Lower leg skin (tissue), 4 donors: ENCODE measurements at regions not wholly inside any gene's neighbourhood (a gene's known extent, or its start where the extent isn't known, plus 50 kb on each side); places are given as distances from the start of the nearest gene placed in this dataset.

Source experiments
- DNase-seq, 2 donors: peaks; one replicate each; pipeline ENCODE4 v3.0.0-alpha.2; 2019; ENCODE audit warnings: low spot score in 2 of 2
- H3K4me3 ChIP-seq: fragments of 200-600 bp; sonication (generic); 2 replicates; pipeline ENCODE4 v1.5.1; 2017; ENCODE audit warnings: mild to moderate bottlenecking, low read depth; ENCODE audit not compliant: poor library complexity, severe bottlenecking
- POLR2A ChIP-seq, 2 donors: fragments of 450-650 bp; IDR thresholded peaks; one replicate each; pipeline ENCODE4 v1.6.1; 2016 to 2017; ENCODE audit warnings: antibody characterized with exemption in 2 of 2, mild to moderate bottlenecking in 1 of 2, moderate library complexity in 1 of 2
- WGBS, 2 donors: methylation state at CpG; one replicate each; pipeline ENCODE4 v1.1.5; 2018; 5-methylcytosine and 5-hydroxymethylcytosine counted together
- intact Hi-C: fragments of 100-400 bp; cut with DNase I; formaldehyde crosslinking; loops from one replicate; pipeline ENCODE4 v1.15.0; 2023; ENCODE audit warnings: low total_unique reads
- TF ChIP-seq, protein P1 (sequence below), 3 donors: fragments of 450-650 bp; IDR thresholded peaks; one replicate each; pipeline ENCODE4 v1.5.1; 2016; ENCODE audit warnings: antibody characterized with exemption in 3 of 3, mild to moderate bottlenecking in 3 of 3, moderate library complexity in 2 of 3

- intact Hi-C loops: no loop called here
- no peak for DNase-seq
- WGBS, 2 donors: 78 to 84% methylated on average over 2 of the region's 2 CpGs
- H3K4me3 ChIP-seq: no peak overlapping the region
- TF ChIP-seq POLR2A (IDR thresholded peaks at IDR 0.05): no peak
These were observed 1019.2 kb downstream of the CDH11 start for GRCh38 chr16:64102654-64103053.

DNA sequence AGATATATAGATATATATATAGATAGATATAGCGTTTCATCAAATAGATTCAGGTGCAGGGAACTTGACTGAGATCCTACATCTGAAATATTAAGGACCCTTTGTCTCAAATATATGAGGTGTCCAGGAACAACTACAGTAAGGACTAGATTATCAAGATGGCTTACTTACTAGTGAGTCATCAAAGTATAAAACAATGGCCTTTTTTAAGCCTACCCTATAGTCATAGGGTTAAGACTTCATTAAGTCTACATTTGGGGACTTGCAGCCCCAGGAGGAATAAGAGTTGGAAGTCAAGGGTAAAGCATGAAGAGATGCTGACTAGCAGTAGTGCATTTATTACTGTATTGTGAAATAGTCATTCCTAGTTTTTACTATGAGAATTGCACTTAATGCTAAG is 1023.4 kb downstream of the CDH11 start:
- TF ChIP-seq POLR2A (IDR thresholded peaks at IDR 0.05): no peak
- TF ChIP-seq, protein P1, sequence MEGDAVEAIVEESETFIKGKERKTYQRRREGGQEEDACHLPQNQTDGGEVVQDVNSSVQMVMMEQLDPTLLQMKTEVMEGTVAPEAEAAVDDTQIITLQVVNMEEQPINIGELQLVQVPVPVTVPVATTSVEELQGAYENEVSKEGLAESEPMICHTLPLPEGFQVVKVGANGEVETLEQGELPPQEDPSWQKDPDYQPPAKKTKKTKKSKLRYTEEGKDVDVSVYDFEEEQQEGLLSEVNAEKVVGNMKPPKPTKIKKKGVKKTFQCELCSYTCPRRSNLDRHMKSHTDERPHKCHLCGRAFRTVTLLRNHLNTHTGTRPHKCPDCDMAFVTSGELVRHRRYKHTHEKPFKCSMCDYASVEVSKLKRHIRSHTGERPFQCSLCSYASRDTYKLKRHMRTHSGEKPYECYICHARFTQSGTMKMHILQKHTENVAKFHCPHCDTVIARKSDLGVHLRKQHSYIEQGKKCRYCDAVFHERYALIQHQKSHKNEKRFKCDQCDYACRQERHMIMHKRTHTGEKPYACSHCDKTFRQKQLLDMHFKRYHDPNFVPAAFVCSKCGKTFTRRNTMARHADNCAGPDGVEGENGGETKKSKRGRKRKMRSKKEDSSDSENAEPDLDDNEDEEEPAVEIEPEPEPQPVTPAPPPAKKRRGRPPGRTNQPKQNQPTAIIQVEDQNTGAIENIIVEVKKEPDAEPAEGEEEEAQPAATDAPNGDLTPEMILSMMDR (IDR thresholded peaks at IDR 0.05): no peak
- intact Hi-C loops: no loop called here
- DNase-seq: no peak
- H3K4me3 ChIP-seq: no peak overlapping the region
- WGBS, 2 donors: 91 to 97% methylated on average over 1 of the region's 1 CpG

GRCh38 chr16:64096689-64097088 is 1025.2 kb downstream of the CDH11 start:
- WGBS, 2 donors: 52 to 60% methylated on average over 1 of the region's 1 CpG
- H3K4me3 ChIP-seq: no peak overlapping the region
- TF ChIP-seq, protein P1 (IDR thresholded peaks at IDR 0.05): no peak
- TF ChIP-seq POLR2A (IDR thresholded peaks at IDR 0.05): no peak
- intact Hi-C loops: no loop called here
- no peak for DNase-seq

DNA sequence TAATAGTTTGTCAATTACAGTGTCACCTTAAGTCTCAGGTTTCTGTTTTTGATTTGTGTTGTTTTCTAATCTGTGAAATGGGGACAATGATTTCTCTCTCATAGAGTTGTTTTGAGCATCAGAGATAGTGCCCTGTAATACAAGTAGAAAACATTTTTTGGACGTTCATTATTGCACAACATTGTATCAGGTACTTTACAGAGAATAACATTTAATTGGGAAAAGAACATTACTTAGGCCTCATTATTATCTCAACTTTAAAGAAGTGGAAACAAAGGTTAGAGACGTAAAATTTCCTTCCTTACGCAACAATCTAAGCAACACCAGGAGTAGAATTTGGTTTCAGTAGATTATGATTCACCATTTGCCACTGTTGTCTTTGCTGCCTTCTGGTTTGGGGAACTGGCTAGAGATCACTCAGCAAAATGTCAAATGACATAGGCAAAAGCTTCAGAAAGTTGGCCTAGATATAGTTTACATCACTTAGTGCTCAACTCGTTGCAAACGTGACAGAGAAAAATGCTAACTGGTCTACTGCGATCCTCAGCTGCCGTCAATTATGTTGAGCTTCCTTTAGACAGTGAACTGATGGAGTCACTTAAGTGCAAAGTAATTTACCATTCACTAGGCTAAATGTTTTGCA is 1026.8 kb downstream of the CDH11 start:
- intact Hi-C loops: no loop called here
- no peak for TF ChIP-seq POLR2A (IDR thresholded peaks at IDR 0.05)
- TF ChIP-seq, protein P1 (IDR thresholded peaks at IDR 0.05): no peak
- DNase-seq: no peak
- H3K4me3 ChIP-seq: no peak overlapping the region
- WGBS, 2 donors: 65 to 71% methylated on average over 7 of the region's 7 CpGs

GRCh38 chr16:64094181-64094965 is 1027.5 kb downstream of the CDH11 start:
- intact Hi-C loops: no loop called here
- 67 to 69% methylated on average over 4 of the region's 4 CpGs for WGBS, 2 donors
- DNase-seq: no peak
- no peak for TF ChIP-seq POLR2A (IDR thresholded peaks at IDR 0.05)
- TF ChIP-seq, protein P1 (IDR thresholded peaks at IDR 0.05): no peak
- no peak overlapping the region for H3K4me3 ChIP-seq

- WGBS, 2 donors: 94 to 96% methylated on average over 3 of the region's 3 CpGs
- intact Hi-C loops: no loop called here
- no peak for DNase-seq
- H3K4me3 ChIP-seq: no peak overlapping the region
- no peak for TF ChIP-seq POLR2A (IDR thresholded peaks at IDR 0.05)
- TF ChIP-seq, protein P1 (IDR thresholded peaks at IDR 0.05): no peak
These were observed 1029.6 kb downstream of the CDH11 start for GRCh38 chr16:64092271-64092670.
